ENCODE measurements at regions not wholly inside any gene's neighbourhood (a gene's known extent, or its start where the extent isn't known, plus 50 kb on each side); places are given as distances from the start of the nearest gene placed in this dataset.

- no peak for TF ChIP-seq ZNF302 (tag by site-specific recombination; IDR thresholded peaks at IDR 0.05; ENCODE audit: low read depth)
- no peak for TF ChIP-seq ZBTB11 (tag by site-specific recombination; conservative IDR thresholded peaks at IDR 0.05; ENCODE audit: low read depth)
- no peak for TF ChIP-seq KLF7 (tag by site-specific recombination; IDR thresholded peaks at IDR 0.05; ENCODE audit: borderline replicate concordance)
- TF ChIP-seq ZNF514 (tag by site-specific recombination; IDR thresholded peaks at IDR 0.05) = no peak
- TF ChIP-seq KLF17 (tag by site-specific recombination; IDR thresholded peaks at IDR 0.05) = no peak
- TF ChIP-seq AEBP2 (tag by site-specific recombination; IDR thresholded peaks at IDR 0.05; ENCODE audit: borderline replicate concordance) = no peak
- TF ChIP-seq HOXC10 (CRISPR knock-in tag; IDR thresholded peaks at IDR 0.05) = no peak
- TF ChIP-seq ZBTB48 (tag by site-specific recombination; IDR thresholded peaks at IDR 0.05) = no peak
Measured at GRCh38 chr9:118091226-118091625, 387.0 kb downstream of the TLR4 start (continued).

- H3K36me3 ChIP-seq (ENCODE audit: control insufficient read depth in 2 of 2, insufficient read depth in 1 of 2, low read length in 2 of 2) = no peaks in the 10 kb centered on the region
- TF ChIP-seq ZNF692 (tag by site-specific recombination; IDR thresholded peaks at IDR 0.05) (no peak), IKZF3 (tag by site-specific recombination; IDR thresholded peaks at IDR 0.05) (no peak)
- no peak overlapping the region for H3K27ac ChIP-seq (ENCODE audit: extremely low read depth, low read depth, low read length)
- CTCF ChIA-PET = no interaction called here
- POLR2A ChIA-PET = no interaction called here
- no peaks in the 10 kb centered on the region for H3K9me3 ChIP-seq (ENCODE audit: control insufficient read depth, insufficient read depth, low read depth, low read length)
- H3K4me3 ChIP-seq (ENCODE audit: low read depth, low read length) = no peak overlapping the region
- H3K4me1 ChIP-seq (ENCODE audit: control insufficient read depth, insufficient read depth, low read length) = no peaks in the 10 kb centered on the region
Measured at GRCh38 chr9:118091711-118092500, 387.7 kb downstream of the TLR4 start.

- no peak overlapping the region for H3K27ac ChIP-seq (ENCODE audit: extremely low read depth, low read depth, low read length)
- ChIA-PET CTCF (no interaction called here), POLR2A (no interaction called here)
- H3K4me3 ChIP-seq (ENCODE audit: low read depth, low read length) = no peak overlapping the region
- H3K4me1 ChIP-seq (ENCODE audit: control insufficient read depth, insufficient read depth, low read length) = no peaks in the 10 kb centered on the region
- H3K36me3 ChIP-seq (ENCODE audit: control insufficient read depth in 2 of 2, insufficient read depth in 1 of 2, low read length in 2 of 2) = no peaks in the 10 kb centered on the region
- H3K9me3 ChIP-seq (ENCODE audit: control insufficient read depth, insufficient read depth, low read depth, low read length) = no peaks in the 10 kb centered on the region
- no peak for TF ChIP-seq ZSCAN5A (tag by site-specific recombination; IDR thresholded peaks at IDR 0.05)
- TF ChIP-seq AEBP2 (tag by site-specific recombination; IDR thresholded peaks at IDR 0.05; ENCODE audit: borderline replicate concordance) = no peak
- no peak for TF ChIP-seq ZNF292 (tag by site-specific recombination; IDR thresholded peaks at IDR 0.05; ENCODE audit: borderline replicate concordance, low read depth)
- no peak for TF ChIP-seq ZBTB20 (tag by site-specific recombination; IDR thresholded peaks at IDR 0.05)
- TF ChIP-seq ZNF391 (tag by site-specific recombination; IDR thresholded peaks at IDR 0.05; ENCODE audit: borderline replicate concordance, low read depth) = no peak
- no peak for TF ChIP-seq MYNN (tag by site-specific recombination; IDR thresholded peaks at IDR 0.05; ENCODE audit: borderline replicate concordance)
- TF ChIP-seq ZNF560 (tag by site-specific recombination; IDR thresholded peaks at IDR 0.05; ENCODE audit: borderline replicate concordance) = no peak
- TF ChIP-seq ZNF214 (tag by site-specific recombination; IDR thresholded peaks at IDR 0.05; ENCODE audit: borderline replicate concordance) = no peak
- TF ChIP-seq ZBTB6 (tag by site-specific recombination; IDR thresholded peaks at IDR 0.05) = no peak
- TF ChIP-seq ZNF514 (tag by site-specific recombination; IDR thresholded peaks at IDR 0.05) = no peak
- TF ChIP-seq ZNF157 (tag by site-specific recombination; IDR thresholded peaks at IDR 0.05) = no peak
- no peak for TF ChIP-seq ZNF174 (tag by site-specific recombination; IDR thresholded peaks at IDR 0.05)
Measured at GRCh38 chr9:118094387-118094786, 390.2 kb downstream of the TLR4 start.

All from HEK293 (cell line).